ENCODE measurements at regions not wholly inside any gene's neighbourhood (a gene's known extent, or its start where the extent isn't known, plus 50 kb on each side); places are given as distances from the start of the nearest gene placed in this dataset.

- TF ChIP-seq CTCF (IDR thresholded peaks at IDR 0.05; ENCODE audit: control extremely low read depth, extremely low read depth) = no peak
- Histone ChIP-seq H3K4me1 (ENCODE audit: control insufficient read depth in 5 of 5, insufficient read depth in 5 of 5, low read length in 5 of 5) (peaks cover 0 to 16% (median 7%) of the 10 kb centered on the region in 5 donors), H3K27ac (ENCODE audit: low read depth in 1 of 2, low read length in 1 of 2) (peak overlapping the region; percentile 37 to 64), H3K36me3 (ENCODE audit: control insufficient read depth in 4 of 4, insufficient read depth in 4 of 4, low read length in 4 of 4) (no peaks in the 10 kb centered on the region), H3K9ac (ENCODE audit: insufficient read depth in 1 of 2, low read length in 2 of 2) (no peak overlapping the region), H3K9me3 (ENCODE audit: control insufficient read depth in 4 of 4, insufficient read depth in 3 of 4, low read length in 3 of 4) (peaks cover 0 to 10% (median 2%) of the 10 kb centered on the region in 4 donors), H3K4me3 (no peak overlapping the region), H3K27me3 (ENCODE audit: control insufficient read depth in 3 of 3, insufficient read depth in 3 of 3, low read length in 2 of 3) (no peaks in the 10 kb centered on the region)
- ATAC-seq (ENCODE audit: insufficient read depth, low FRiP score) (no peak), DNase-seq (no peak)
- WGBS, 2 donors = 56% methylated on average over 5 of the region's 5 CpGs
Observed at GRCh38 chr2:43019025-43019367, 207.4 kb downstream of the ZFP36L2 start.

- Histone ChIP-seq H3K27me3 (ENCODE audit: control insufficient read depth in 3 of 3, insufficient read depth in 3 of 3, low read length in 2 of 3) (no peaks in the 10 kb centered on the region), H3K27ac (ENCODE audit: low read depth in 1 of 2, low read length in 1 of 2) (peak overlapping the region; percentile 37 to 64), H3K9ac (ENCODE audit: insufficient read depth in 1 of 2, low read length in 2 of 2) (no peak overlapping the region), H3K36me3 (ENCODE audit: control insufficient read depth in 4 of 4, insufficient read depth in 4 of 4, low read length in 4 of 4) (no peaks in the 10 kb centered on the region), H3K4me3 (no peak overlapping the region), H3K9me3 (ENCODE audit: control insufficient read depth in 4 of 4, insufficient read depth in 3 of 4, low read length in 3 of 4) (peaks cover 0 to 10% (median 2%) of the 10 kb centered on the region in 4 donors), H3K4me1 (ENCODE audit: control insufficient read depth in 5 of 5, insufficient read depth in 5 of 5, low read length in 5 of 5) (peaks cover 0 to 15% (median 7%) of the 10 kb centered on the region in 5 donors)
- DNase-seq (peak; percentile 89 to 97 (median 92)), ATAC-seq (ENCODE audit: insufficient read depth, low FRiP score) (peak; percentile 91)
- 45 to 51% methylated on average over 11 of the region's 11 CpGs for WGBS, 2 donors
- no peak for TF ChIP-seq CTCF (IDR thresholded peaks at IDR 0.05; ENCODE audit: control extremely low read depth, extremely low read depth)
Observed at GRCh38 chr2:43018179-43019024, 208.0 kb downstream of the ZFP36L2 start.

GRCh38 chr2:43013821-43014345 is 212.5 kb downstream of the ZFP36L2 start:
- no peaks in the 10 kb centered on the region for H3K36me3 ChIP-seq (ENCODE audit: control insufficient read depth in 4 of 4, insufficient read depth in 4 of 4, low read length in 4 of 4)
- no peak overlapping the region for H3K27ac ChIP-seq (ENCODE audit: low read depth in 1 of 2, low read length in 1 of 2)
- no peak overlapping the region for H3K9ac ChIP-seq (ENCODE audit: insufficient read depth in 1 of 2, low read length in 2 of 2)
- 31 to 67% methylated on average over 4 of the region's 4 CpGs for WGBS, 2 donors
- peaks cover 0 to 14% (median 6%) of the 10 kb centered on the region in 5 donors for H3K4me1 ChIP-seq (ENCODE audit: control insufficient read depth in 5 of 5, insufficient read depth in 5 of 5, low read length in 5 of 5)
- no peak for TF ChIP-seq CTCF (IDR thresholded peaks at IDR 0.05; ENCODE audit: control extremely low read depth, extremely low read depth)
- H3K9me3 ChIP-seq (ENCODE audit: control insufficient read depth in 4 of 4, insufficient read depth in 3 of 4, low read length in 3 of 4) = no peaks in the 10 kb centered on the region
- DNase-seq = no peak
- H3K4me3 ChIP-seq = no peak overlapping the region
- ATAC-seq (ENCODE audit: insufficient read depth, low FRiP score) = no peak
- no peaks in the 10 kb centered on the region for H3K27me3 ChIP-seq (ENCODE audit: control insufficient read depth in 3 of 3, insufficient read depth in 3 of 3, low read length in 2 of 3)
